Endothelial cell of umbilical vein (primary cell): ENCODE measurements at regions not wholly inside any gene's neighbourhood (a gene's known extent, or its start where the extent isn't known, plus 50 kb on each side); places are given as distances from the start of the nearest gene placed in this dataset.

Source experiments
- BruUV-seq: library from RNA; stranded (reverse); fragments of 400-500 nt; replicated peaks from 2 replicates; lab custom pipeline; 2021; lab: Mats Ljungman, UMichigan
- CTCF ChIA-PET: fragments of 300-600, 350-600 bp; sonication (Branson Sonifier 250); formaldehyde crosslinking; loops from one replicate; lab custom pipeline; 2021; ENCODE audit warnings: antibody characterized with exemption, inconsistent platforms; lab: Charles Lee
- POLR2A ChIA-PET: fragments of 300-600, 350-600 bp; sonication (Branson Sonifier 250); formaldehyde crosslinking; loops from one replicate; lab custom pipeline; 2021; ENCODE audit warnings: antibody characterized with exemption, inconsistent platforms; lab: Charles Lee
- DNase-seq: peaks from one replicate; pipeline ENCODE4 v3.0.0-alpha.2; 2011; ENCODE audit warnings: low read depth, low spot score
- FAIRE-seq: peaks from 2 replicates; lab custom pipeline; 2011; peaks lifted over from hg19 to GRCh38; lab: Jason Lieb, UNC
- H2AFZ ChIP-seq: 2 replicates; pipeline ENCODE4 v1.6.0; 2012; ENCODE audit warnings: low read depth, low read length, control low read depth, inconsistent platforms
- H3K27ac ChIP-seq: 2 replicates; pipeline ENCODE4 v1.5.1; 2011; ENCODE audit warnings: low read depth, mild to moderate bottlenecking, control low read depth, low read length, moderate library complexity; ENCODE audit not compliant: insufficient read depth
- H3K27me3 ChIP-seq, 2 experiments: 2 replicates each; pipeline versions ENCODE4 v1.6.0 to v1.6.1; 2011; ENCODE audit warnings: low read length in 2 of 2, mixed read lengths in 1 of 2; ENCODE audit not compliant: control insufficient read depth in 2 of 2, insufficient read depth in 2 of 2
- H3K36me3 ChIP-seq, 2 experiments: 2 replicates in 1 of 2; 3 replicates in 1 of 2; pipeline ENCODE4 v1.5.1; 2011; ENCODE audit warnings: low read length in 2 of 2, mild to moderate bottlenecking in 1 of 2, moderate library complexity in 1 of 2; ENCODE audit not compliant: control insufficient read depth in 2 of 2, insufficient read depth in 2 of 2; ENCODE audit errors: extremely low read depth in 1 of 2
- H3K4me1 ChIP-seq: 3 replicates; pipeline ENCODE4 v1.5.1; 2011; ENCODE audit warnings: mild to moderate bottlenecking, low read length; ENCODE audit not compliant: control insufficient read depth, insufficient read depth; ENCODE audit errors: extremely low read depth
- H3K4me2 ChIP-seq: 2 replicates; pipeline ENCODE4 v1.6.1; 2011; ENCODE audit warnings: low read length, control low read depth, mixed read lengths; ENCODE audit not compliant: insufficient read depth
- H3K4me3 ChIP-seq, 3 experiments: fragments of 200-600 bp in 1 of 3; sonication (generic), shearing (Covaris generic) in 1 of 3; replicated peaks in 1 of 3; 2 replicates each; pipeline ENCODE4 v1.5.1; 2011 to 2016; ENCODE audit warnings: control low read depth in 3 of 3, low read length in 3 of 3, mild to moderate bottlenecking in 2 of 3, inconsistent platforms in 1 of 3, low read depth in 1 of 3, moderate library complexity in 1 of 3; ENCODE audit not compliant: insufficient read depth in 1 of 3
- H3K79me2 ChIP-seq: 2 replicates; pipeline ENCODE4 v1.6.0; 2012; ENCODE audit warnings: low read length, inconsistent platforms; ENCODE audit not compliant: control insufficient read depth, insufficient read depth
- H3K9ac ChIP-seq: replicated peaks from 2 replicates; pipeline ENCODE3; 2011; ENCODE audit warnings: low read length, control low read depth; ENCODE audit not compliant: insufficient read depth; ENCODE audit errors: extremely low read depth
- H3K9me1 ChIP-seq: replicated peaks from 3 replicates; pipeline ENCODE4 v1.6.0; 2011; ENCODE audit warnings: mild to moderate bottlenecking, low read length; ENCODE audit not compliant: control insufficient read depth, insufficient read depth; ENCODE audit errors: extremely low read depth
- H3K9me3 ChIP-seq: replicated peaks from 2 replicates; pipeline ENCODE4 v1.5.1; 2012; ENCODE audit warnings: low read length, inconsistent platforms; ENCODE audit not compliant: control insufficient read depth, insufficient read depth
- H4K20me1 ChIP-seq: replicated peaks from 2 replicates; pipeline ENCODE3; 2011; ENCODE audit warnings: mild to moderate bottlenecking, low read length; ENCODE audit not compliant: control insufficient read depth, insufficient read depth; ENCODE audit errors: extremely low read depth
- EZH2 ChIP-seq: IDR thresholded peaks from 2 replicates; pipeline ENCODE4 v1.6.1; 2012; ENCODE audit warnings: borderline replicate concordance, low read depth, mild to moderate bottlenecking, moderate library complexity, low read length, inconsistent platforms; ENCODE audit not compliant: severe bottlenecking
- FOS ChIP-seq: IDR thresholded peaks from 2 replicates; pipeline ENCODE4 v1.6.1; 2011; ENCODE audit warnings: mild to moderate bottlenecking, low read length, moderate library complexity, borderline replicate concordance; ENCODE audit not compliant: insufficient read depth
- GATA2 ChIP-seq: IDR thresholded peaks from 2 replicates; pipeline ENCODE4 v1.7.0; 2011; ENCODE audit warnings: low read depth, mild to moderate bottlenecking, moderate library complexity, mixed read lengths, low read length; ENCODE audit not compliant: insufficient read length, insufficient read depth
- JUN ChIP-seq: IDR thresholded peaks from 2 replicates; pipeline ENCODE4 v1.6.1; 2011; ENCODE audit warnings: borderline replicate concordance, low read depth; ENCODE audit not compliant: insufficient read length, insufficient read depth
- MYC ChIP-seq: IDR thresholded peaks from one replicate; pipeline ENCODE4 v1.6.1; 2011; ENCODE audit warnings: mild to moderate bottlenecking, low read depth, low read length
- POLR2A ChIP-seq: IDR thresholded peaks from 2 replicates; pipeline ENCODE4 v1.6.1; 2012; ENCODE audit warnings: low read depth, mild to moderate bottlenecking, control low read depth, low read length
- POLR2AphosphoS5 ChIP-seq: IDR thresholded peaks from 2 replicates; pipeline ENCODE4 v1.6.1; 2012; ENCODE audit warnings: low read depth, mild to moderate bottlenecking, control low read depth, low read length, moderate library complexity; ENCODE audit not compliant: insufficient read depth
- dilution Hi-C: fragments of 300-500 bp; cut with MboI; formaldehyde crosslinking; loops from one replicate; pipeline ENCODE4 v1.15.0; 2019; ENCODE audit warnings: low sequenced_read_pairs; ENCODE audit not compliant: extremely low pct_ligation_motif_present
- intact Hi-C: fragments of 100-400 bp; cut with micrococcal nuclease; formaldehyde crosslinking; loops from one replicate; pipeline ENCODE4 v1.10.0; 2022
- TF ChIP-seq, protein P1 (sequence below): IDR thresholded peaks from 2 replicates; pipeline ENCODE4 v1.6.1; 2011; ENCODE audit not compliant: insufficient read depth, insufficient read length
- TF ChIP-seq, protein P2 (sequence below), 2 donors: IDR thresholded peaks; 1 replicate in 1 of 2; 2 replicates in 1 of 2; pipeline ENCODE4 v1.5.1; 2011; ENCODE audit warnings: low read length in 2 of 2, mild to moderate bottlenecking in 2 of 2, moderate library complexity in 2 of 2, control low read depth in 1 of 2, inconsistent platforms in 1 of 2, low read depth in 1 of 2; ENCODE audit not compliant: insufficient read depth in 1 of 2; ENCODE audit errors: extremely low read depth in 1 of 2

DNA sequence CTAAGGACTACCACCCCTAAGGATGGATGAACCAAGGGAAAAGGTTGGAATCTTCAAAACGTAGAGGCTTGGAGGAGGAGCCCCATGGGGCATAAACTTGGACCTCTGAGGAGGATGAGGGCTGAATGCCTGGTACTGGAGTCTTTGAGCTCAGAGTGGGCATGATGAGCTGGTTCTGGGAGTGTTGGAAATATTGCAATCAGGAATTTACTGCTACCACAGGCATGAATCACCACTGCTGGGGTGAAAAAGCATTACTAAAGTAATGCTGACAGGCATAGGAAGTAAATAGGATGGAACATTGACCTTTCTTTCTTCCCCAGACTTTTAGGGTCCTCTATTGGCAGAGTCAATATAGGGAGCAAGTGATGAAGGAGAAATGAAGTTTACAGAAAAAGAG is 105.8 kb upstream of the RPS6KA3 start:
- no peak overlapping the region for H3K4me2 ChIP-seq
- H2AFZ ChIP-seq, result no peak overlapping the region
- H3K27me3 ChIP-seq, result no peaks in the 10 kb centered on the region
- H3K4me3 ChIP-seq, result no peak overlapping the region
- H3K4me1 ChIP-seq, result no peaks in the 10 kb centered on the region
- no peaks in the 10 kb centered on the region for H4K20me1 ChIP-seq
- dilution Hi-C loops (no loop called here), intact Hi-C loops (no loop called here)
- no peaks in the 10 kb centered on the region for H3K79me2 ChIP-seq
- BruUV-seq, result no TSS peak
- no peak overlapping the region for H3K27ac ChIP-seq
- no peak for DNase-seq
- no peaks in the 10 kb centered on the region for H3K9me1 ChIP-seq
- no peak overlapping the region for H3K9ac ChIP-seq
- H3K36me3 ChIP-seq, result no peaks in the 10 kb centered on the region
- no peak for FAIRE-seq
- ChIA-PET POLR2A (no interaction called here), CTCF (no interaction called here)
- TF ChIP-seq MYC, result no peak
- no peak for TF ChIP-seq FOS
- TF ChIP-seq, protein P1, sequence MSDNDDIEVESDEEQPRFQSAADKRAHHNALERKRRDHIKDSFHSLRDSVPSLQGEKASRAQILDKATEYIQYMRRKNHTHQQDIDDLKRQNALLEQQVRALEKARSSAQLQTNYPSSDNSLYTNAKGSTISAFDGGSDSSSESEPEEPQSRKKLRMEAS, result no peak
- TF ChIP-seq POLR2A, result no peak
- no peak for TF ChIP-seq JUN
- TF ChIP-seq POLR2AphosphoS5, result no peak
- no peak for TF ChIP-seq EZH2
- no peak for TF ChIP-seq GATA2
- TF ChIP-seq, protein P2, sequence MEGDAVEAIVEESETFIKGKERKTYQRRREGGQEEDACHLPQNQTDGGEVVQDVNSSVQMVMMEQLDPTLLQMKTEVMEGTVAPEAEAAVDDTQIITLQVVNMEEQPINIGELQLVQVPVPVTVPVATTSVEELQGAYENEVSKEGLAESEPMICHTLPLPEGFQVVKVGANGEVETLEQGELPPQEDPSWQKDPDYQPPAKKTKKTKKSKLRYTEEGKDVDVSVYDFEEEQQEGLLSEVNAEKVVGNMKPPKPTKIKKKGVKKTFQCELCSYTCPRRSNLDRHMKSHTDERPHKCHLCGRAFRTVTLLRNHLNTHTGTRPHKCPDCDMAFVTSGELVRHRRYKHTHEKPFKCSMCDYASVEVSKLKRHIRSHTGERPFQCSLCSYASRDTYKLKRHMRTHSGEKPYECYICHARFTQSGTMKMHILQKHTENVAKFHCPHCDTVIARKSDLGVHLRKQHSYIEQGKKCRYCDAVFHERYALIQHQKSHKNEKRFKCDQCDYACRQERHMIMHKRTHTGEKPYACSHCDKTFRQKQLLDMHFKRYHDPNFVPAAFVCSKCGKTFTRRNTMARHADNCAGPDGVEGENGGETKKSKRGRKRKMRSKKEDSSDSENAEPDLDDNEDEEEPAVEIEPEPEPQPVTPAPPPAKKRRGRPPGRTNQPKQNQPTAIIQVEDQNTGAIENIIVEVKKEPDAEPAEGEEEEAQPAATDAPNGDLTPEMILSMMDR (IDR thresholded peaks at IDR 0.05; ENCODE audit: extremely low read depth in 1 of 2, insufficient read depth in 1 of 2, low read depth in 1 of 2, low read length in 2 of 2), result no peak
- H3K9me3 ChIP-seq, result no peaks in the 10 kb centered on the region
